Ascending aorta (tissue), 2 donors: ENCODE measurements at regions not wholly inside any gene's neighbourhood (a gene's known extent, or its start where the extent isn't known, plus 50 kb on each side); places are given as distances from the start of the nearest gene placed in this dataset.
"Not testable (repeated sequence)": the region's sequence is repeated elsewhere in the genome, so short reads cannot be mapped to it uniquely, and the experiment has no call there.

Experiments used
- DNase-seq, 2 donors: peaks; one replicate each; pipeline ENCODE4 v3.0.0-alpha.2; 2019; ENCODE audit warnings: low spot score in 2 of 2
- H3K27ac ChIP-seq, 2 donors: fragments of 200-600 bp; sonication (generic); one replicate each; pipeline ENCODE4 v1.5.1; 2016 to 2017; ENCODE audit warnings: mild to moderate bottlenecking in 1 of 2
- H3K27me3 ChIP-seq: fragments of 200-600 bp; sonication (generic); one replicate; pipeline ENCODE4 v1.5.1; 2017
- H3K36me3 ChIP-seq, 2 donors: fragments of 200-600 bp; sonication (generic); one replicate each; pipeline ENCODE4 v1.5.1; 2016
- H3K4me1 ChIP-seq, 2 donors: fragments of 200-600 bp; sonication (generic); one replicate each; pipeline ENCODE4 v1.5.1; 2016 to 2017; ENCODE audit warnings: mild to moderate bottlenecking in 1 of 2
- H3K4me3 ChIP-seq, 2 donors: fragments of 200-600 bp; sonication (generic); one replicate each; pipeline ENCODE4 v1.5.1; 2016 to 2017; ENCODE audit warnings: mild to moderate bottlenecking in 1 of 2
- H3K9me3 ChIP-seq, 2 donors: fragments of 200-600 bp; sonication (generic); one replicate each; pipeline ENCODE4 v1.5.1; 2016
- intact Hi-C: fragments of 100-400 bp; cut with DNase I; formaldehyde crosslinking; loops from one replicate; pipeline ENCODE4 v1.15.1; 2023
- TF ChIP-seq, protein P1 (sequence below), 3 experiments: fragments of 200-600 bp in 2 of 3; fragments of 450-650 bp in 1 of 3; sonication (generic) in 2 of 3; IDR thresholded peaks; one replicate each; pipeline ENCODE4 v1.5.1; 2016 to 2019; ENCODE audit warnings: antibody characterized with exemption in 3 of 3, mild to moderate bottlenecking in 1 of 3, moderate library complexity in 1 of 3

- no peak for DNase-seq
- TF ChIP-seq, protein P1, sequence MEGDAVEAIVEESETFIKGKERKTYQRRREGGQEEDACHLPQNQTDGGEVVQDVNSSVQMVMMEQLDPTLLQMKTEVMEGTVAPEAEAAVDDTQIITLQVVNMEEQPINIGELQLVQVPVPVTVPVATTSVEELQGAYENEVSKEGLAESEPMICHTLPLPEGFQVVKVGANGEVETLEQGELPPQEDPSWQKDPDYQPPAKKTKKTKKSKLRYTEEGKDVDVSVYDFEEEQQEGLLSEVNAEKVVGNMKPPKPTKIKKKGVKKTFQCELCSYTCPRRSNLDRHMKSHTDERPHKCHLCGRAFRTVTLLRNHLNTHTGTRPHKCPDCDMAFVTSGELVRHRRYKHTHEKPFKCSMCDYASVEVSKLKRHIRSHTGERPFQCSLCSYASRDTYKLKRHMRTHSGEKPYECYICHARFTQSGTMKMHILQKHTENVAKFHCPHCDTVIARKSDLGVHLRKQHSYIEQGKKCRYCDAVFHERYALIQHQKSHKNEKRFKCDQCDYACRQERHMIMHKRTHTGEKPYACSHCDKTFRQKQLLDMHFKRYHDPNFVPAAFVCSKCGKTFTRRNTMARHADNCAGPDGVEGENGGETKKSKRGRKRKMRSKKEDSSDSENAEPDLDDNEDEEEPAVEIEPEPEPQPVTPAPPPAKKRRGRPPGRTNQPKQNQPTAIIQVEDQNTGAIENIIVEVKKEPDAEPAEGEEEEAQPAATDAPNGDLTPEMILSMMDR (IDR thresholded peaks at IDR 0.05): no peak
- Histone ChIP-seq H3K27ac (no peak overlapping the region), H3K4me3 (no peak overlapping the region), H3K36me3 (no peaks in the 10 kb centered on the region), H3K27me3 (no peaks in the 10 kb centered on the region), H3K4me1 (no peaks in the 10 kb centered on the region), H3K9me3 (no peaks in the 10 kb centered on the region)
- intact Hi-C loops: no loop called here
Measured at GRCh38 chr11:34824425-34824824, 91.8 kb downstream of the APIP start.

DNA sequence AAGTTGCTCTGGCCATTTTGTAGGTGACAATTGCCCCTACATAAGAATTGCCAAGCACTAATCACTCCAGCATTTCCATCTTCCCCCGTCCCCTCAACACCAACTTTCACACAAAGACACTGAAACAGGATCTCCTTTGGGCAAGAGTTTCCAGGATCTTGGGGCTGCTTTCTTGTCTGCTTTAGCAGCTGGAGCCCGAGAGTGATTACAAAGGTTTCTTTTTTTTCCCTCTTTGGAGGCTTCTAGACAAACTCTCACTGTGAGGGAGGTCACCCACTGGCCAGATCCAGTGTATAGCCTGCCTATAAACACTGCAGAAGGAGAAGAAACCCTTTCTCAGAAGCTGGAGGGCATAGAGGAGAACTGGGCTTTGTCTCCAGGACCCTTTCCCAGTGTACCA, 92.5 kb downstream of the APIP start:
- intact Hi-C loops: no loop called here
- TF ChIP-seq, protein P1 (IDR thresholded peaks at IDR 0.05): no peak
- no peaks in the 10 kb centered on the region for H3K4me1 ChIP-seq
- no peak overlapping the region for H3K4me3 ChIP-seq
- H3K36me3 ChIP-seq: no peaks in the 10 kb centered on the region
- H3K9me3 ChIP-seq: no peaks in the 10 kb centered on the region
- no peaks in the 10 kb centered on the region for H3K27me3 ChIP-seq
- DNase-seq: no peak
- H3K27ac ChIP-seq: no peak overlapping the region

- H3K4me3 ChIP-seq: no peak overlapping the region
Measured at GRCh38 chr11:34823197-34823596, 93.0 kb downstream of the APIP start.

GRCh38 chr11:34819740-34820482, 96.3 kb downstream of the APIP start:
- Histone ChIP-seq H3K36me3 (no peaks in the 10 kb centered on the region), H3K4me3 (no peak overlapping the region), H3K27me3 (no peaks in the 10 kb centered on the region), H3K9me3 (no peaks in the 10 kb centered on the region), H3K4me1 (no peaks in the 10 kb centered on the region), H3K27ac (no peak overlapping the region)
- TF ChIP-seq, protein P1 (IDR thresholded peaks at IDR 0.05): no peak
- no peak for DNase-seq
- intact Hi-C loops: no loop called here

More at GRCh38 chr11:34823197-34823596, 93.0 kb downstream of the APIP start:
- Histone ChIP-seq H3K27ac (no peak overlapping the region), H3K27me3 (no peaks in the 10 kb centered on the region), H3K9me3 (no peaks in the 10 kb centered on the region), H3K36me3 (no peaks in the 10 kb centered on the region), H3K4me1 (no peaks in the 10 kb centered on the region)
- TF ChIP-seq, protein P1 (IDR thresholded peaks at IDR 0.05): no peak
- DNase-seq: no peak
- intact Hi-C loops: no loop called here

- H3K27ac ChIP-seq, H3K4me3 ChIP-seq, H3K36me3 ChIP-seq, H3K4me1 ChIP-seq, H3K9me3 ChIP-seq, H3K27me3 ChIP-seq, DNase-seq, intact Hi-C loops: not testable (repeated sequence)
Measured at GRCh38 chr11:34817812-34818211, 98.4 kb downstream of the APIP start.

- TF ChIP-seq, protein P1 (IDR thresholded peaks at IDR 0.05): no peak
- intact Hi-C loops: no loop called here
- no peak overlapping the region for H3K27ac ChIP-seq
- H3K36me3 ChIP-seq: no peaks in the 10 kb centered on the region
- no peak for DNase-seq
- peaks cover 0 to 11% of the 10 kb centered on the region in 2 donors for H3K9me3 ChIP-seq
- no peak overlapping the region for H3K4me3 ChIP-seq
- H3K27me3 ChIP-seq: no peaks in the 10 kb centered on the region
- no peaks in the 10 kb centered on the region for H3K4me1 ChIP-seq
Measured at GRCh38 chr11:34816698-34817213, 99.4 kb downstream of the APIP start.
